Karpas-422 (cell line): ENCODE measurements at regions not wholly inside any gene's neighbourhood (a gene's known extent, or its start where the extent isn't known, plus 50 kb on each side); places are given as distances from the start of the nearest gene placed in this dataset.

ENCODE experiments used
- DNase-seq: peaks from one replicate; pipeline ENCODE4 v3.0.0-alpha.2; 2015
- H2AFZ ChIP-seq: fragments of 200-600 bp; sonication (generic); 2 replicates; pipeline ENCODE4 v1.6.1; 2014; ENCODE audit warnings: antibody characterized with exemption, low read length, mixed read lengths
- H3K27ac ChIP-seq: fragments of 200-600 bp; sonication (generic); 2 replicates; pipeline ENCODE4 v1.5.1; 2014; ENCODE audit warnings: mild to moderate bottlenecking, low read length, moderate library complexity
- H3K27me3 ChIP-seq: fragments of 200-600 bp; sonication (generic); 2 replicates; pipeline ENCODE4 v1.6.1; 2014; ENCODE audit warnings: low read length, mixed read lengths
- H3K36me3 ChIP-seq: fragments of 200-600 bp; sonication (generic); 2 replicates; pipeline ENCODE4 v1.6.1; 2014; ENCODE audit warnings: low read length, mixed read lengths; ENCODE audit not compliant: insufficient read depth
- H3K4me1 ChIP-seq: fragments of 200-600 bp; sonication (generic); 2 replicates; pipeline ENCODE4 v1.6.1; 2014; ENCODE audit warnings: mild to moderate bottlenecking, low read length, mixed read lengths
- H3K4me2 ChIP-seq: fragments of 200-600 bp; sonication (generic); 2 replicates; pipeline ENCODE4 v1.6.1; 2014; ENCODE audit warnings: low read length, low read depth, mild to moderate bottlenecking; ENCODE audit not compliant: poor library complexity, severe bottlenecking
- H3K4me3 ChIP-seq: fragments of 200-600 bp; sonication (generic); 2 replicates; pipeline ENCODE4 v1.5.1; 2014; ENCODE audit warnings: mild to moderate bottlenecking, antibody characterized with exemption, low read length, mixed read lengths
- H3K79me2 ChIP-seq: fragments of 200-600 bp; sonication (generic); 2 replicates; pipeline ENCODE4 v1.6.1; 2014; ENCODE audit warnings: mild to moderate bottlenecking, low read length, mixed read lengths
- H3K9ac ChIP-seq: fragments of 200-600 bp; sonication (generic); 2 replicates; pipeline ENCODE4 v1.6.0; 2014; ENCODE audit warnings: low read length
- H3K9me2 ChIP-seq: fragments of 200-600 bp; sonication (generic), shearing (Covaris generic); replicated peaks from 2 replicates; pipeline ENCODE4 v1.6.0; 2014; ENCODE audit warnings: mild to moderate bottlenecking, low read length, moderate library complexity; ENCODE audit not compliant: insufficient read depth
- H3K9me3 ChIP-seq: fragments of 300-700, 200-600 bp; sonication (generic); 2 replicates; pipeline ENCODE4 v1.6.1; 2014; ENCODE audit warnings: low read length, mixed read lengths
- H4K20me1 ChIP-seq: fragments of 200-600 bp; sonication (generic); 2 replicates; pipeline ENCODE4 v1.6.1; 2014; ENCODE audit warnings: mild to moderate bottlenecking, antibody characterized with exemption, low read length, low read depth; ENCODE audit not compliant: insufficient read depth

- Histone ChIP-seq H3K4me2 (no peak overlapping the region), H3K4me3 (no peak overlapping the region), H3K9ac (no peak overlapping the region), H2AFZ (no peak overlapping the region), H3K9me3 (no peaks in the 10 kb centered on the region), H3K36me3 (no peaks in the 10 kb centered on the region), H3K4me1 (no peaks in the 10 kb centered on the region), H3K9me2 (no peaks in the 10 kb centered on the region), H3K27me3 (no peaks in the 10 kb centered on the region), H4K20me1 (no peaks in the 10 kb centered on the region), H3K27ac (no peak overlapping the region), H3K79me2 (no peaks in the 10 kb centered on the region)
- DNase-seq: no peak
Measured at GRCh38 chr13:111919849-111920248, 147.1 kb upstream of the SOX1 start.

GRCh38 chr13:111920306-111920931 is 146.5 kb upstream of the SOX1 start:
- H3K36me3 ChIP-seq: no peaks in the 10 kb centered on the region

GRCh38 chr13:111920932-111921705 is 145.8 kb upstream of the SOX1 start:
- no peak overlapping the region for H3K9ac ChIP-seq
- DNase-seq: no peak
- H3K4me3 ChIP-seq: no peak overlapping the region
- no peaks in the 10 kb centered on the region for H4K20me1 ChIP-seq
- no peak overlapping the region for H3K27ac ChIP-seq
- H3K4me2 ChIP-seq: no peak overlapping the region
- no peak overlapping the region for H2AFZ ChIP-seq
- no peaks in the 10 kb centered on the region for H3K9me2 ChIP-seq
- H3K4me1 ChIP-seq: no peaks in the 10 kb centered on the region
- H3K9me3 ChIP-seq: no peaks in the 10 kb centered on the region
- H3K36me3 ChIP-seq: no peaks in the 10 kb centered on the region
- no peaks in the 10 kb centered on the region for H3K79me2 ChIP-seq
- H3K27me3 ChIP-seq: no peaks in the 10 kb centered on the region

More at GRCh38 chr13:111920306-111920931, 146.5 kb upstream of the SOX1 start:
- no peak overlapping the region for H2AFZ ChIP-seq
- no peaks in the 10 kb centered on the region for H4K20me1 ChIP-seq
- H3K9me3 ChIP-seq: no peaks in the 10 kb centered on the region
- no peak overlapping the region for H3K4me3 ChIP-seq
- H3K79me2 ChIP-seq: no peaks in the 10 kb centered on the region
- no peak overlapping the region for H3K4me2 ChIP-seq
- no peak for DNase-seq
- no peak overlapping the region for H3K9ac ChIP-seq
- no peaks in the 10 kb centered on the region for H3K4me1 ChIP-seq
- H3K27me3 ChIP-seq: no peaks in the 10 kb centered on the region
- H3K9me2 ChIP-seq: no peaks in the 10 kb centered on the region
- H3K27ac ChIP-seq: no peak overlapping the region

- Histone ChIP-seq H3K9me3 (no peaks in the 10 kb centered on the region), H4K20me1 (no peaks in the 10 kb centered on the region), H3K4me3 (no peak overlapping the region), H3K27ac (no peak overlapping the region), H3K9ac (no peak overlapping the region), H3K4me1 (no peaks in the 10 kb centered on the region), H3K36me3 (no peaks in the 10 kb centered on the region), H3K4me2 (no peak overlapping the region), H3K9me2 (no peaks in the 10 kb centered on the region), H2AFZ (no peak overlapping the region), H3K27me3 (no peaks in the 10 kb centered on the region), H3K79me2 (no peaks in the 10 kb centered on the region)
- DNase-seq: no peak
Measured at GRCh38 chr13:111922086-111922485, 144.9 kb upstream of the SOX1 start.

GRCh38 chr13:111923439-111923838 is 143.5 kb upstream of the SOX1 start:
- Histone ChIP-seq H3K27ac (no peak overlapping the region), H3K36me3 (no peaks in the 10 kb centered on the region), H3K9ac (no peak overlapping the region), H3K4me3 (no peak overlapping the region), H3K27me3 (no peaks in the 10 kb centered on the region), H3K79me2 (no peaks in the 10 kb centered on the region), H3K4me1 (no peaks in the 10 kb centered on the region), H3K9me3 (no peaks in the 10 kb centered on the region), H2AFZ (no peak overlapping the region), H4K20me1 (no peaks in the 10 kb centered on the region), H3K9me2 (no peaks in the 10 kb centered on the region), H3K4me2 (no peak overlapping the region)
- DNase-seq: no peak

- no peak overlapping the region for H2AFZ ChIP-seq
- H3K27ac ChIP-seq: no peak overlapping the region
- H3K9me3 ChIP-seq: no peaks in the 10 kb centered on the region
- H3K9ac ChIP-seq: no peak overlapping the region
- no peaks in the 10 kb centered on the region for H3K27me3 ChIP-seq
- H3K36me3 ChIP-seq: no peaks in the 10 kb centered on the region
- no peaks in the 10 kb centered on the region for H3K4me1 ChIP-seq
- H3K79me2 ChIP-seq: no peaks in the 10 kb centered on the region
- no peak for DNase-seq
- no peak overlapping the region for H3K4me3 ChIP-seq
- H3K9me2 ChIP-seq: no peaks in the 10 kb centered on the region
- no peak overlapping the region for H3K4me2 ChIP-seq
- no peaks in the 10 kb centered on the region for H4K20me1 ChIP-seq
Measured at GRCh38 chr13:111923991-111924677, 142.8 kb upstream of the SOX1 start.

GRCh38 chr13:111924678-111925075 is 142.3 kb upstream of the SOX1 start:
- H2AFZ ChIP-seq: no peak overlapping the region

GRCh38 chr13:111925146-111925875 is 141.6 kb upstream of the SOX1 start:
- Histone ChIP-seq H4K20me1 (no peaks in the 10 kb centered on the region), H3K9me2 (no peaks in the 10 kb centered on the region), H2AFZ (no peak overlapping the region), H3K79me2 (no peaks in the 10 kb centered on the region), H3K9me3 (no peaks in the 10 kb centered on the region), H3K27ac (no peak overlapping the region), H3K4me1 (no peaks in the 10 kb centered on the region), H3K4me3 (no peak overlapping the region), H3K36me3 (no peaks in the 10 kb centered on the region), H3K9ac (no peak overlapping the region), H3K27me3 (no peaks in the 10 kb centered on the region), H3K4me2 (no peak overlapping the region)
- no peak for DNase-seq

More at GRCh38 chr13:111924678-111925075, 142.3 kb upstream of the SOX1 start:
- DNase-seq: no peak
- no peaks in the 10 kb centered on the region for H3K4me1 ChIP-seq
- no peaks in the 10 kb centered on the region for H3K27me3 ChIP-seq
- H3K79me2 ChIP-seq: no peaks in the 10 kb centered on the region
- no peak overlapping the region for H3K9ac ChIP-seq
- H3K9me2 ChIP-seq: no peaks in the 10 kb centered on the region
- H3K9me3 ChIP-seq: no peaks in the 10 kb centered on the region
- H4K20me1 ChIP-seq: no peaks in the 10 kb centered on the region
- H3K4me3 ChIP-seq: no peak overlapping the region
- no peak overlapping the region for H3K27ac ChIP-seq
- H3K36me3 ChIP-seq: no peaks in the 10 kb centered on the region
- no peak overlapping the region for H3K4me2 ChIP-seq
